ENCODE measurements at regions not wholly inside any gene's neighbourhood (a gene's known extent, or its start where the extent isn't known, plus 50 kb on each side); places are given as distances from the start of the nearest gene placed in this dataset.

- H3K9me3 ChIP-seq (ENCODE audit: control insufficient read depth, insufficient read depth, low read depth, low read length), result no peaks in the 10 kb centered on the region
- H3K36me3 ChIP-seq (ENCODE audit: control insufficient read depth in 2 of 2, insufficient read depth in 1 of 2, low read length in 2 of 2), result no peaks in the 10 kb centered on the region
- H3K4me3 ChIP-seq (ENCODE audit: low read depth, low read length), result no peak overlapping the region
- ChIA-PET POLR2A (no interaction called here), CTCF (no interaction called here)
- no peak overlapping the region for H3K27ac ChIP-seq (ENCODE audit: extremely low read depth, low read depth, low read length)
- no peaks in the 10 kb centered on the region for H3K4me1 ChIP-seq (ENCODE audit: control insufficient read depth, insufficient read depth, low read length)
- TF ChIP-seq PRDM1 (tag by site-specific recombination; IDR thresholded peaks at IDR 0.05), result no peak
- TF ChIP-seq ZNF157 (tag by site-specific recombination; IDR thresholded peaks at IDR 0.05), result no peak
- no peak for TF ChIP-seq ZNF76 (tag by site-specific recombination; IDR thresholded peaks at IDR 0.05; ENCODE audit: borderline replicate concordance, low read depth)
- TF ChIP-seq ZNF121 (tag by site-specific recombination; IDR thresholded peaks at IDR 0.05), result no peak
- no peak for TF ChIP-seq ZNF560 (tag by site-specific recombination; IDR thresholded peaks at IDR 0.05; ENCODE audit: borderline replicate concordance)
- no peak for TF ChIP-seq KLF9 (tag by site-specific recombination; IDR thresholded peaks at IDR 0.05; ENCODE audit: low read depth)
- TF ChIP-seq ZNF692 (tag by site-specific recombination; IDR thresholded peaks at IDR 0.05), result no peak
- TF ChIP-seq ZNF776 (tag by site-specific recombination; IDR thresholded peaks at IDR 0.05; ENCODE audit: borderline replicate concordance), result no peak
- TF ChIP-seq ZNF248 (tag by site-specific recombination; IDR thresholded peaks at IDR 0.05), result no peak
- no peak for TF ChIP-seq ZNF544 (tag by site-specific recombination; IDR thresholded peaks at IDR 0.05)
- no peak for TF ChIP-seq ZNF26 (tag by site-specific recombination; IDR thresholded peaks at IDR 0.05)
- TF ChIP-seq KLF8 (tag by site-specific recombination; IDR thresholded peaks at IDR 0.05), result no peak
- no peak for TF ChIP-seq ZNF623 (tag by site-specific recombination; IDR thresholded peaks at IDR 0.05)
- no peak for TF ChIP-seq ZBTB20 (tag by site-specific recombination; IDR thresholded peaks at IDR 0.05)
- TF ChIP-seq ZSCAN4 (tag by site-specific recombination; IDR thresholded peaks at IDR 0.05), result no peak
Observed at GRCh38 chrX:35665311-35665710, 132.8 kb upstream of the MAGEB16 start.

GRCh38 chrX:35670889-35671288 lies 127.3 kb upstream of the MAGEB16 start:
- Histone ChIP-seq H3K9me3 (ENCODE audit: control insufficient read depth, insufficient read depth, low read depth, low read length) (no peaks in the 10 kb centered on the region), H3K4me3 (ENCODE audit: low read depth, low read length) (no peak overlapping the region), H3K36me3 (ENCODE audit: control insufficient read depth in 2 of 2, insufficient read depth in 1 of 2, low read length in 2 of 2) (no peaks in the 10 kb centered on the region), H3K27ac (ENCODE audit: extremely low read depth, low read depth, low read length) (no peak overlapping the region), H3K4me1 (ENCODE audit: control insufficient read depth, insufficient read depth, low read length) (no peaks in the 10 kb centered on the region)
- ChIA-PET POLR2A (no interaction called here), CTCF (interaction anchor here (0.7 kb wide), 1 partner anchor 441 kb away, joined by 6 read pairs; no protein-coding TSS in a partner anchor)
- no peak for TF ChIP-seq ZNF561 (tag by site-specific recombination; IDR thresholded peaks at IDR 0.05; ENCODE audit: borderline replicate concordance)
- TF ChIP-seq ZNF777 (tag by site-specific recombination; IDR thresholded peaks at IDR 0.05; ENCODE audit: borderline replicate concordance), result no peak
- no peak for TF ChIP-seq ZNF140 (tag by site-specific recombination; IDR thresholded peaks at IDR 0.05)

- no peak overlapping the region for H3K4me3 ChIP-seq (ENCODE audit: low read depth, low read length)
- POLR2A ChIA-PET, result no interaction called here
- CTCF ChIA-PET, result no interaction called here
- no peak overlapping the region for H3K27ac ChIP-seq (ENCODE audit: extremely low read depth, low read depth, low read length)
- H3K36me3 ChIP-seq (ENCODE audit: control insufficient read depth in 2 of 2, insufficient read depth in 1 of 2, low read length in 2 of 2), result no peaks in the 10 kb centered on the region
- no peaks in the 10 kb centered on the region for H3K4me1 ChIP-seq (ENCODE audit: control insufficient read depth, insufficient read depth, low read length)
- H3K9me3 ChIP-seq (ENCODE audit: control insufficient read depth, insufficient read depth, low read depth, low read length), result no peaks in the 10 kb centered on the region
- TF ChIP-seq ZNF174 (tag by site-specific recombination; IDR thresholded peaks at IDR 0.05), result no peak
- TF ChIP-seq ZBTB6 (tag by site-specific recombination; IDR thresholded peaks at IDR 0.05), result no peak
- no peak for TF ChIP-seq ATF2 (tag by site-specific recombination; IDR thresholded peaks at IDR 0.05; ENCODE audit: low read depth)
- TF ChIP-seq ZNF830 (tag by site-specific recombination; IDR thresholded peaks at IDR 0.05; ENCODE audit: low read depth), result no peak
- TF ChIP-seq ZNF670 (tag by site-specific recombination; IDR thresholded peaks at IDR 0.05; ENCODE audit: low read depth), result no peak
- TF ChIP-seq ZNF391 (tag by site-specific recombination; IDR thresholded peaks at IDR 0.05; ENCODE audit: borderline replicate concordance, low read depth), result no peak
- TF ChIP-seq ZNF510 (tag by site-specific recombination; IDR thresholded peaks at IDR 0.05; ENCODE audit: insufficient replicate concordance), result no peak
- no peak for TF ChIP-seq ZNF223 (tag by site-specific recombination; IDR thresholded peaks at IDR 0.05)
- TF ChIP-seq ZNF184 (tag by site-specific recombination; IDR thresholded peaks at IDR 0.05), result no peak
Observed at GRCh38 chrX:35675151-35675550, 123.0 kb upstream of the MAGEB16 start.

Measured in HEK293 (cell line).